ENCODE measurements at regions not wholly inside any gene's neighbourhood (a gene's known extent, or its start where the extent isn't known, plus 50 kb on each side); places are given as distances from the start of the nearest gene placed in this dataset.

DNA sequence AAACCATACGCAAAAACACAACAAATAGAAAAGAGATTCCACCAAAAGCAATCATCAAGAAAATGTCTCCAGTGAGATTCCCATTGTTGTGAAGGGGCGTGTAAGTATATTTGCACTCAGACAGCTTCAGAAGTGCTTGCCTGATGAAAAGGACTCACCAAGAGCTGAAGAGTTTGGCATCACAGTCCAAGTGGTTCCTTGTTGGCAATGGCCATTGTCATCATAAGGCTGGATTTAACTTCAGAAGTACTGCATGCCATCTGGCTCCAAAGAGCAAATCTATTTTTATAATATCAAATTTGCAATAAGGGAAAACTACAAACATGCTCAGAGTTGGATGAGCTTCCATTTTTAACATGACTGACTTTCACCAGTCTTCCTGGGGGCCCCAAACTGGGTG lies 505.3 kb upstream of the NR2F2 start:
- no peak overlapping the region for H2AFZ ChIP-seq (ENCODE audit: low read length)
- no peaks in the 10 kb centered on the region for H3K4me1 ChIP-seq (ENCODE audit: insufficient read depth, low read length, severe bottlenecking)
- TF ChIP-seq, protein P1, sequence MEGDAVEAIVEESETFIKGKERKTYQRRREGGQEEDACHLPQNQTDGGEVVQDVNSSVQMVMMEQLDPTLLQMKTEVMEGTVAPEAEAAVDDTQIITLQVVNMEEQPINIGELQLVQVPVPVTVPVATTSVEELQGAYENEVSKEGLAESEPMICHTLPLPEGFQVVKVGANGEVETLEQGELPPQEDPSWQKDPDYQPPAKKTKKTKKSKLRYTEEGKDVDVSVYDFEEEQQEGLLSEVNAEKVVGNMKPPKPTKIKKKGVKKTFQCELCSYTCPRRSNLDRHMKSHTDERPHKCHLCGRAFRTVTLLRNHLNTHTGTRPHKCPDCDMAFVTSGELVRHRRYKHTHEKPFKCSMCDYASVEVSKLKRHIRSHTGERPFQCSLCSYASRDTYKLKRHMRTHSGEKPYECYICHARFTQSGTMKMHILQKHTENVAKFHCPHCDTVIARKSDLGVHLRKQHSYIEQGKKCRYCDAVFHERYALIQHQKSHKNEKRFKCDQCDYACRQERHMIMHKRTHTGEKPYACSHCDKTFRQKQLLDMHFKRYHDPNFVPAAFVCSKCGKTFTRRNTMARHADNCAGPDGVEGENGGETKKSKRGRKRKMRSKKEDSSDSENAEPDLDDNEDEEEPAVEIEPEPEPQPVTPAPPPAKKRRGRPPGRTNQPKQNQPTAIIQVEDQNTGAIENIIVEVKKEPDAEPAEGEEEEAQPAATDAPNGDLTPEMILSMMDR (IDR thresholded peaks at IDR 0.05; ENCODE audit: low read length): no peak
- TF ChIP-seq EZH2 (IDR thresholded peaks at IDR 0.05; ENCODE audit: borderline replicate concordance, low read length): no peak
- no peak overlapping the region for H3K4me2 ChIP-seq (ENCODE audit: low read length)
- H3K4me3 ChIP-seq (ENCODE audit: low read depth, low read length, poor library complexity, severe bottlenecking): no peak overlapping the region
- no peaks in the 10 kb centered on the region for H3K79me2 ChIP-seq (ENCODE audit: insufficient read depth, low read length)
- no peaks in the 10 kb centered on the region for H3K9me3 ChIP-seq (ENCODE audit: low read length)
- H3K27ac ChIP-seq (ENCODE audit: low read depth, low read length, poor library complexity, severe bottlenecking): no peak overlapping the region
- no peaks in the 10 kb centered on the region for H3F3A ChIP-seq (ENCODE audit: insufficient read depth, low read length)
- H4K20me1 ChIP-seq (ENCODE audit: insufficient read depth, low read length): no peaks in the 10 kb centered on the region
- H3K27me3 ChIP-seq (ENCODE audit: insufficient read depth, low read length): no peaks in the 10 kb centered on the region
- H3K36me3 ChIP-seq (ENCODE audit: insufficient read depth, low read length): no peaks in the 10 kb centered on the region
- H3K9ac ChIP-seq (ENCODE audit: low read length): no peak overlapping the region
- H3K9me2 ChIP-seq (ENCODE audit: low read depth, low read length): no peaks in the 10 kb centered on the region

GRCh38 chr15:95825671-95826411 lies 504.7 kb upstream of the NR2F2 start:
- no peak for TF ChIP-seq EZH2 (IDR thresholded peaks at IDR 0.05; ENCODE audit: borderline replicate concordance, low read length)
- TF ChIP-seq, protein P1 (IDR thresholded peaks at IDR 0.05; ENCODE audit: low read length): no peak
- no peak overlapping the region for H2AFZ ChIP-seq (ENCODE audit: low read length)
- no peaks in the 10 kb centered on the region for H3K27me3 ChIP-seq (ENCODE audit: insufficient read depth, low read length)
- H3K4me2 ChIP-seq (ENCODE audit: low read length): no peak overlapping the region
- H4K20me1 ChIP-seq (ENCODE audit: insufficient read depth, low read length): no peaks in the 10 kb centered on the region
- H3K9me3 ChIP-seq (ENCODE audit: low read length): no peaks in the 10 kb centered on the region
- no peak overlapping the region for H3K9ac ChIP-seq (ENCODE audit: low read length)
- no peaks in the 10 kb centered on the region for H3K9me2 ChIP-seq (ENCODE audit: low read depth, low read length)
- H3K4me1 ChIP-seq (ENCODE audit: insufficient read depth, low read length, severe bottlenecking): no peaks in the 10 kb centered on the region
- H3F3A ChIP-seq (ENCODE audit: insufficient read depth, low read length): no peaks in the 10 kb centered on the region
- H3K36me3 ChIP-seq (ENCODE audit: insufficient read depth, low read length): no peaks in the 10 kb centered on the region
- H3K4me3 ChIP-seq (ENCODE audit: low read depth, low read length, poor library complexity, severe bottlenecking): no peak overlapping the region
- H3K27ac ChIP-seq (ENCODE audit: low read depth, low read length, poor library complexity, severe bottlenecking): no peak overlapping the region
- no peaks in the 10 kb centered on the region for H3K79me2 ChIP-seq (ENCODE audit: insufficient read depth, low read length)

GRCh38 chr15:95826412-95827195 lies 503.9 kb upstream of the NR2F2 start:
- H3K9ac ChIP-seq (ENCODE audit: low read length): no peak overlapping the region
- H3K9me2 ChIP-seq (ENCODE audit: low read depth, low read length): no peaks in the 10 kb centered on the region
- no peaks in the 10 kb centered on the region for H3K36me3 ChIP-seq (ENCODE audit: insufficient read depth, low read length)
- H3K9me3 ChIP-seq (ENCODE audit: low read length): no peaks in the 10 kb centered on the region
- no peak overlapping the region for H3K27ac ChIP-seq (ENCODE audit: low read depth, low read length, poor library complexity, severe bottlenecking)
- H3K4me2 ChIP-seq (ENCODE audit: low read length): no peak overlapping the region
- TF ChIP-seq, protein P1 (IDR thresholded peaks at IDR 0.05; ENCODE audit: low read length): no peak
- TF ChIP-seq EZH2 (IDR thresholded peaks at IDR 0.05; ENCODE audit: borderline replicate concordance, low read length): no peak
- H3K4me3 ChIP-seq (ENCODE audit: low read depth, low read length, poor library complexity, severe bottlenecking): no peak overlapping the region
- no peaks in the 10 kb centered on the region for H3K4me1 ChIP-seq (ENCODE audit: insufficient read depth, low read length, severe bottlenecking)
- no peaks in the 10 kb centered on the region for H3K79me2 ChIP-seq (ENCODE audit: insufficient read depth, low read length)
- no peaks in the 10 kb centered on the region for H3K27me3 ChIP-seq (ENCODE audit: insufficient read depth, low read length)
- no peaks in the 10 kb centered on the region for H3F3A ChIP-seq (ENCODE audit: insufficient read depth, low read length)
- no peaks in the 10 kb centered on the region for H4K20me1 ChIP-seq (ENCODE audit: insufficient read depth, low read length)
- no peak overlapping the region for H2AFZ ChIP-seq (ENCODE audit: low read length)
